Uterus (tissue), 2 donors: ENCODE measurements at regions not wholly inside any gene's neighbourhood (a gene's known extent, or its start where the extent isn't known, plus 50 kb on each side); places are given as distances from the start of the nearest gene placed in this dataset.

ENCODE experiments used
- CTCF ChIP-seq, 4 experiments: fragments of 200-600 bp in 2 of 4; fragments of 450-650 bp in 2 of 4; sonication (generic) in 2 of 4; IDR thresholded peaks; one replicate each; pipeline ENCODE4 v1.5.1; 2016 to 2019; ENCODE audit warnings: antibody characterized with exemption in 4 of 4, mild to moderate bottlenecking in 2 of 4, moderate library complexity in 1 of 4
- POLR2A ChIP-seq, 2 donors: fragments of 450-650 bp; IDR thresholded peaks; one replicate each; pipeline ENCODE4 v1.6.1; 2016; ENCODE audit warnings: antibody characterized with exemption in 2 of 2, mild to moderate bottlenecking in 1 of 2, moderate library complexity in 1 of 2

- TF ChIP-seq CTCF (IDR thresholded peaks at IDR 0.05) (no peak), POLR2A (IDR thresholded peaks at IDR 0.05) (no peak)
Measured at GRCh38 chr2:4618141-4618540, 914.8 kb downstream of the DCDC2C start.
